Glutamatergic neuron (in vitro differentiated cells): ENCODE measurements at regions not wholly inside any gene's neighbourhood (a gene's known extent, or its start where the extent isn't known, plus 50 kb on each side); places are given as distances from the start of the nearest gene placed in this dataset.

Experiments
- DNase-seq: peaks from one replicate; pipeline ENCODE4 v3.0.0; 2022
- H3K27ac Mint-ChIP-seq: one replicate; pipeline ENCODE4 v1.8.0; 2020; ENCODE audit warnings: mild to moderate bottlenecking, mixed read lengths, inconsistent platforms; ENCODE audit not compliant: unreplicated experiment
- H3K27me3 Mint-ChIP-seq: one replicate; pipeline ENCODE4 v1.8.0; 2020; ENCODE audit warnings: mild to moderate bottlenecking, moderate library complexity, mixed read lengths, inconsistent platforms; ENCODE audit not compliant: unreplicated experiment
- H3K36me3 Mint-ChIP-seq: one replicate; pipeline ENCODE4 v1.8.0; 2020; ENCODE audit warnings: mild to moderate bottlenecking, mixed read lengths, inconsistent platforms; ENCODE audit not compliant: unreplicated experiment
- H3K4me1 Mint-ChIP-seq: one replicate; pipeline ENCODE4 v1.8.0; 2020; ENCODE audit warnings: mild to moderate bottlenecking, low read depth, mixed read lengths, inconsistent platforms; ENCODE audit not compliant: unreplicated experiment
- H3K4me3 Mint-ChIP-seq: one replicate; pipeline ENCODE4 v1.8.0; 2020; ENCODE audit warnings: mild to moderate bottlenecking, mixed read lengths, inconsistent platforms; ENCODE audit not compliant: unreplicated experiment
- H3K9me3 Mint-ChIP-seq: one replicate; pipeline ENCODE4 v1.8.0; 2020; ENCODE audit warnings: mild to moderate bottlenecking, moderate library complexity, mixed read lengths, inconsistent platforms; ENCODE audit not compliant: unreplicated experiment
- TF ChIP-seq, protein P1 (sequence below): fragments of 200-600 bp; sonication (generic); IDR thresholded peaks from one replicate; pipeline ENCODE4 v1.5.0; 2021; ENCODE audit not compliant: partially characterized antibody, unreplicated experiment

DNA sequence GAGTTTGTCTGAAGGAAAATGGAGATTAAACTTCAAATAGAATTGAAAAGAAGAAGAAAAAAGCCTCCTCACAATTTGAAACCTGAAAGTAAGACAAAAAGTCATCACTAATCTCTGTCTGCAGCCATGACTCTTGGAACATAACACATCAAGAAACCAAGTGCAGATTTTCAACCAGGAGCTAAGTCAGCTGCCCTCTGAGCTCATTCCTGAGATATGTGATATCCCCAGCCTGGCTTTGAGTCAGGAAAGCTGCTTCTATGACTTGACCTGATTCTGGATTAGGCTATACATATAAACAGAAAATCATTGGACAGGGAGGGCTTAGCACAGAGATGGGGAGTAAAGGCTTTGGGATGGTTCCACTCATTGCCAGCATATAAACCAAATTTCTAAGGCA is 891.4 kb downstream of the TFAP2A start:
- no peak overlapping the region for H3K4me3 Mint-ChIP-seq
- TF ChIP-seq, protein P1, sequence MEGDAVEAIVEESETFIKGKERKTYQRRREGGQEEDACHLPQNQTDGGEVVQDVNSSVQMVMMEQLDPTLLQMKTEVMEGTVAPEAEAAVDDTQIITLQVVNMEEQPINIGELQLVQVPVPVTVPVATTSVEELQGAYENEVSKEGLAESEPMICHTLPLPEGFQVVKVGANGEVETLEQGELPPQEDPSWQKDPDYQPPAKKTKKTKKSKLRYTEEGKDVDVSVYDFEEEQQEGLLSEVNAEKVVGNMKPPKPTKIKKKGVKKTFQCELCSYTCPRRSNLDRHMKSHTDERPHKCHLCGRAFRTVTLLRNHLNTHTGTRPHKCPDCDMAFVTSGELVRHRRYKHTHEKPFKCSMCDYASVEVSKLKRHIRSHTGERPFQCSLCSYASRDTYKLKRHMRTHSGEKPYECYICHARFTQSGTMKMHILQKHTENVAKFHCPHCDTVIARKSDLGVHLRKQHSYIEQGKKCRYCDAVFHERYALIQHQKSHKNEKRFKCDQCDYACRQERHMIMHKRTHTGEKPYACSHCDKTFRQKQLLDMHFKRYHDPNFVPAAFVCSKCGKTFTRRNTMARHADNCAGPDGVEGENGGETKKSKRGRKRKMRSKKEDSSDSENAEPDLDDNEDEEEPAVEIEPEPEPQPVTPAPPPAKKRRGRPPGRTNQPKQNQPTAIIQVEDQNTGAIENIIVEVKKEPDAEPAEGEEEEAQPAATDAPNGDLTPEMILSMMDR = no peak
- no peak overlapping the region for H3K27ac Mint-ChIP-seq
- no peaks in the 10 kb centered on the region for H3K4me1 Mint-ChIP-seq
- H3K27me3 Mint-ChIP-seq = no peaks in the 10 kb centered on the region
- no peak for DNase-seq
- H3K36me3 Mint-ChIP-seq = no peaks in the 10 kb centered on the region
- no peaks in the 10 kb centered on the region for H3K9me3 Mint-ChIP-seq

DNA sequence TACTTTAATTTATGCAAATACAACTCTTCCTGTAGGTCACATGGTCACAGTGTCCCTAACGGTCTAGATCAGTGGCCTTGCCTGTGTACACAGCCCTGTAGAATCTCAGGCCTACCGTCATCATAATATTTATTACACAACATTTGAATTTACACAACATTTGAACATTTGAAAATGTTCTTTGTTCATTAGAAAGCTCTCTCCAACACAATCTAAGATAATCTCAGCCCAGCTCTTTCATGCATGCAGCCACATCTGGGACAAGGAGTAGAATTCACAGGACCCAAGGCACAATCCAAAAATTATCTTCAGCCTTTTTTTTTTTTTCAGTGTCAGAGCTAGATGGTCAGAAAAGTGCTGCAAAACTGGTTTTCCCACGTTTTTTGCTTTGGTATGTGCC is 892.8 kb downstream of the TFAP2A start:
- Mint-ChIP-seq H3K36me3 (no peaks in the 10 kb centered on the region), H3K4me1 (no peaks in the 10 kb centered on the region), H3K4me3 (no peak overlapping the region), H3K27ac (peak overlapping the region; percentile 6), H3K9me3 (no peaks in the 10 kb centered on the region), H3K27me3 (no peaks in the 10 kb centered on the region)
- TF ChIP-seq, protein P1 = no peak
- no peak for DNase-seq

DNA sequence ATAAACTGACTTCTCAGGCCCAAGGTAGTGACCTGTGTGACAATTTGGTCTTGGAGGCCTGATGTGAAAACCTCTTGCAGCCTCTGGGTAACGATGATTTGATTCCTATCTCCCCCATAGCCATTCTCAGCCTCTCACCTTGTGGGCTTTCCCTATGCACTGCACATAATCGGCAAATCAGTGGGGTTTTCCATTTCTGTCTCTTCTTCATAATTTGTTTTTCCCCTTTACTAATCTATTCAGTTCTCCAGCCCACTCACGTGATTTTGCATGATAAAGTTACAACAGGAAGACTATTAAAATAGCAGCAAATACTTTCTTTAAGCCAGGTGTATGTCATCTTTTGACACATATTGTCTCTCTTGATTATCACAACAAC is 893.7 kb downstream of the TFAP2A start:
- Mint-ChIP-seq H3K27ac (no peak overlapping the region), H3K36me3 (no peaks in the 10 kb centered on the region), H3K27me3 (no peaks in the 10 kb centered on the region), H3K4me3 (no peak overlapping the region), H3K9me3 (no peaks in the 10 kb centered on the region), H3K4me1 (no peaks in the 10 kb centered on the region)
- DNase-seq = no peak
- TF ChIP-seq, protein P1 = no peak

DNA sequence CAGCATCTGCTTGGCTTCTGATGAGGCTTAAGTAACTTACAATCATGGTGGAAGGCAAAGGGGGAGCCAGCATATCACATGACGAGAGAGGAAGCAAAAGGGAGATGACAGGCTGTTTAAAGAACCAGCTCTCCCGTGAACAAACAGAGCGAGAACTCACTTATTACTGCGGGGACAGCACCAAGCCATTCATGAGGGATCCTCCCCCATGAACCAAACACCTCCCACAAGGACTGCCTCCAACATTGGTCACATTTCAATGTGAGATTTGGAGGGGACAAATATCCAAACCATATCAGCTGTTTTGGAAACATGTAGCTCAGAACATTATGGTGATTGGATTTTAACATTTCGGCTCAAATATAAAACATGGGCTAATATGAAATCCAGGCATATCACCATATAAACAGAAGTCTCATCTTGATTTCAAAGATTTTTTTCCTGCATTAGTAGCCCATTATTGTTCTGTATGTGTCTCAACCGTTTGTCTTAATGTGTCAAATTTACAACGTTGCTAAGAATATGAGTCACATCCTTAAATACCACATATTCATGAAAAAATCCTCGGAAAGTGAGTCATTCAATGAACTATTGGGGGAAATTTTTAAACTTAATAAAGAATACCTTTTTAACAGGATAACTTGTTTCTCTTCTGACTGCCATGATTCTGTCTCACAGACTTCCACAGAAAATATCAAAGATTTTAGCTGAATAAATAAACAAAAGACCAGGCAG is 894.3 kb downstream of the TFAP2A start:
- Mint-ChIP-seq H3K27ac (no peak overlapping the region), H3K4me1 (no peaks in the 10 kb centered on the region), H3K27me3 (no peaks in the 10 kb centered on the region), H3K4me3 (no peak overlapping the region), H3K36me3 (no peaks in the 10 kb centered on the region), H3K9me3 (no peaks in the 10 kb centered on the region)
- no peak for DNase-seq
- TF ChIP-seq, protein P1 = no peak

DNA sequence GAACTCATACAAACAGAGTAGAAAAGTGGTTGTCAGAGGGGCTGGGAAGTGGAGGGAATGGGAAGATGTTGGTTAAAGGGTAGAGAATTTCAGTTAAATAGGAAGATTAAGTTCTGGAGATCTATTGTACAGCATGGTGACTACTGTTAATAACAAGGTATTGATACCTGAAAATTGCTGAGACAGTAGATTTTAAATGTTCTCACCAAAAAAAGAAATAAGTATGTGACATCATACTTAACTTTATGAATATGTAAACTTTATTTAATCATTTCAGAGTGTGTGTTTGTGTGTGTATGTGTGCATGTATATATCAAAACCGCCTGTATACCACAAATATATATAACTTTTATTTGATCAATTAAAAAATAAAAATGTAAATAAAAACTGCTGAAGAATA is 896.4 kb downstream of the TFAP2A start:
- no peak for DNase-seq
- Mint-ChIP-seq H3K36me3 (no peaks in the 10 kb centered on the region), H3K27ac (no peak overlapping the region), H3K9me3 (no peaks in the 10 kb centered on the region), H3K4me3 (no peak overlapping the region), H3K4me1 (no peaks in the 10 kb centered on the region), H3K27me3 (no peaks in the 10 kb centered on the region)
- TF ChIP-seq, protein P1 = no peak
